ENCODE measurements at regions not wholly inside any gene's neighbourhood (a gene's known extent, or its start where the extent isn't known, plus 50 kb on each side); places are given as distances from the start of the nearest gene placed in this dataset.

DNA sequence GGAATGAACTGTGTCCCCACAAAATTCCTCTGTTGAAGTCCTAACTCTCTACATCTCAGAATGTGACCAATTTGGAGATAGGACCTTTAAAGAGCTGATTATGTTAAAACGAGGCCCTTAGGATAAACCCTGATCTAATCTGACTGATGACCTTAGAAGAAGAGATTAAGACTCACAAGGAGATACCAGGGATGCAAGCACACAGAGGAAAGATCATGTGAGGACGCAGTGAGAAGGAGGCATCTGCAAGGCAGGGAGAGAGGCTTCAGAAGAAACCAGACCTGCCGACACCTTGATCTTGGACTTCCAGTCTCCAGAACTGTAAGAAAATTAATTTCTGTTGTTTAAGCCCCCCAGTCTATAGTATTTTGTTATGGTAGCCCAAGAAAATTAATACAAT, 94.9 kb upstream of the ZNF800 start:
- Histone ChIP-seq H3K18ac (ENCODE audit: extremely low read depth, low read length) (no peak overlapping the region), H4K20me1 (replicated peaks in 1 of 2; ENCODE audit: control insufficient read depth in 1 of 2, insufficient read depth in 2 of 2, low read length in 2 of 2) (no peaks in the 10 kb centered on the region), H3K27ac (ENCODE audit: low read depth, low read length) (no peak overlapping the region), H4K91ac (replicated peaks; ENCODE audit: insufficient read length, low read length) (no peak overlapping the region), H3K9ac (replicated peaks in 1 of 4; ENCODE audit: extremely low read depth in 1 of 4, low read depth in 3 of 4, low read length in 3 of 4) (no peak overlapping the region), H2BK120ac (replicated peaks; ENCODE audit: low read depth, low read length) (no peak overlapping the region), H3K4me3 (ENCODE audit: extremely low read depth in 1 of 4, insufficient read depth in 2 of 4, low read depth in 3 of 4, low read length in 4 of 4) (no peak overlapping the region), H2BK5ac (ENCODE audit: low read depth, low read length) (no peak overlapping the region), H3K4me1 (replicated peaks in 1 of 4; ENCODE audit: control insufficient read depth in 3 of 4, insufficient read depth in 4 of 4, low read length in 3 of 4) (peaks cover 0 to 2% (median 0%) of the 10 kb centered on the region in 4 experiments; a peak in 1 of 7 replicates), H3K23me2 (ENCODE audit: low read depth, low read length) (no peaks in the 10 kb centered on the region), H3K79me1 (ENCODE audit: low read depth, low read length) (no peaks in the 10 kb centered on the region), H3K27me3 (replicated peaks in 1 of 4; ENCODE audit: control insufficient read depth in 3 of 4, extremely low read depth in 1 of 4, insufficient read depth in 3 of 4, low read length in 3 of 4) (no peaks in the 10 kb centered on the region), H2AK5ac (ENCODE audit: low read depth, low read length) (no peak overlapping the region), H3K9me3 (ENCODE audit: insufficient read depth in 2 of 2, low read depth in 1 of 2, low read length in 1 of 2) (no peaks in the 10 kb centered on the region), H4K8ac (ENCODE audit: extremely low read depth, insufficient read depth, low read length) (no peak overlapping the region), H2BK15ac (ENCODE audit: low read length) (no peak overlapping the region), H3K79me2 (ENCODE audit: control insufficient read depth in 1 of 2, insufficient read depth in 2 of 2, low read length in 2 of 2) (no peaks in the 10 kb centered on the region), H4K5ac (ENCODE audit: insufficient read length, low read depth, low read length) (no peak overlapping the region), H2BK12ac (ENCODE audit: low read depth, low read length) (no peak overlapping the region), H3K4ac (replicated peaks; ENCODE audit: insufficient read length, low read depth, low read length) (no peak overlapping the region), H2AFZ (ENCODE audit: low read length) (no peak overlapping the region), H3K14ac (ENCODE audit: insufficient read length) (no peak overlapping the region), H3K36me3 (ENCODE audit: control insufficient read depth in 2 of 4, insufficient read depth in 4 of 4, low read length in 3 of 4) (no peaks in the 10 kb centered on the region), H3K56ac (replicated peaks; ENCODE audit: insufficient read length, low read depth, low read length) (no peak overlapping the region), H3K4me2 (ENCODE audit: insufficient read depth in 1 of 2, low read depth in 2 of 2, low read length in 2 of 2) (no peak overlapping the region), H3K23ac (ENCODE audit: insufficient read length) (no peak overlapping the region), H2BK20ac (ENCODE audit: low read length) (no peak overlapping the region)
- CTCF ChIA-PET (ENCODE audit: partially characterized antibody): interaction anchor here (1.0 kb wide), 1 partner anchor 18 kb away, joined by 4 read pairs; no protein-coding TSS in a partner anchor
- POLR2A ChIA-PET (ENCODE audit: partially characterized antibody): no interaction called here
- FAIRE-seq (no peak), DNase-seq (ENCODE audit: low read depth in 1 of 2, low spot score in 2 of 2) (no peak)
- TF ChIP-seq CBX8 (IDR thresholded peaks at IDR 0.05; ENCODE audit: borderline replicate concordance, low read depth, low read length) (no peak), SP1 (IDR thresholded peaks at IDR 0.05; ENCODE audit: low read depth, low read length) (no peak), YY1 (IDR thresholded peaks at IDR 0.05; ENCODE audit: low read depth, low read length) (no peak), CTBP2 (IDR thresholded peaks at IDR 0.05; ENCODE audit: borderline replicate concordance, insufficient read depth, insufficient read length, low read length) (no peak), SIRT6 (IDR thresholded peaks at IDR 0.05; ENCODE audit: low read length) (no peak), ZNF274 (IDR thresholded peaks at IDR 0.05; ENCODE audit: borderline replicate concordance, extremely low read depth, low read length) (no peak), ASH2L (IDR thresholded peaks at IDR 0.05; ENCODE audit: low read length) (no peak), BACH1 (IDR thresholded peaks at IDR 0.05; ENCODE audit: low read length) (no peak), SIX5 (IDR thresholded peaks at IDR 0.05; ENCODE audit: low read depth, low read length) (no peak), KDM1A (IDR thresholded peaks at IDR 0.05; ENCODE audit: borderline replicate concordance, low read length) (no peak), NRF1 (IDR thresholded peaks at IDR 0.05; ENCODE audit: low read depth, low read length) (no peak)
- WGBS, 2 experiments (ENCODE audit: extremely low coverage in 1 of 2, insufficient coverage in 1 of 2, insufficient read length in 1 of 2, insufficient replicate concordance in 2 of 2, low coverage in 1 of 2, low lambda C conversion rate in 2 of 2, missing lambda C conversion rate in 1 of 2): 67% methylated on average over 3 of the region's 3 CpGs; no CpG with 5 or more reads in 1 of the 2 experiments
